OCI-LY1 (cell line): ENCODE measurements at regions not wholly inside any gene's neighbourhood (a gene's known extent, or its start where the extent isn't known, plus 50 kb on each side); places are given as distances from the start of the nearest gene placed in this dataset.

Source experiments
- CTCF ChIP-seq: fragments of 200-600 bp; sonication (generic), shearing (Covaris generic); IDR thresholded peaks from 2 replicates; pipeline ENCODE4 v1.5.1; 2017; ENCODE audit warnings: mild to moderate bottlenecking, antibody characterized with exemption, low read length, moderate library complexity, mixed read lengths
- EZH2 ChIP-seq: fragments of 200-600 bp; sonication (generic), shearing (Covaris generic); IDR thresholded peaks from 2 replicates; pipeline ENCODE4 v1.8.0; 2017; ENCODE audit warnings: borderline replicate concordance, mixed run types, mild to moderate bottlenecking, antibody characterized with exemption, low read length, moderate library complexity, mixed read lengths

DNA sequence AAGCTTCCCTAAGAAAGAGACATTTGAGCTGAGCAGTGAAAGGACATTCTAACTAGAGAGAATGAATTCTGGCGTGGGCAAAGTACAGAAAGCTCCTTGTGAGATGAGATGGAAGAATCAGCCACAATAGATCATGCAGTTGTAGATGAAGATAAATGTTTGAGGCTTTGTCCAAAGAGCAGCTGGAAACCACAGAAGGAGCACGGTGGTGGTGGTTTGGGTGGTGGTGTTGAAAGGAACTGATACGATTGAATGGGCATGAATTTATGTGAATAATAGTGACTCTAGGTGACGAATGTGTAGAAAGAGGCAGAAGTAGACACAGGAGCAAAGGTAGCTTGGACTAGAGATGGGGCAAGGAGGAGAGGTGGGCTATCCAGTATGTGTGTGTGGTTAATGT, 260.5 kb upstream of the TMTC1 start:
- TF ChIP-seq CTCF, result no peak
- TF ChIP-seq EZH2, result no peak
